ENCODE measurements at regions not wholly inside any gene's neighbourhood (a gene's known extent, or its start where the extent isn't known, plus 50 kb on each side); places are given as distances from the start of the nearest gene placed in this dataset.
"Not testable (repeated sequence)": the region's sequence is repeated elsewhere in the genome, so short reads cannot be mapped to it uniquely, and the experiment has no call there.

DNA sequence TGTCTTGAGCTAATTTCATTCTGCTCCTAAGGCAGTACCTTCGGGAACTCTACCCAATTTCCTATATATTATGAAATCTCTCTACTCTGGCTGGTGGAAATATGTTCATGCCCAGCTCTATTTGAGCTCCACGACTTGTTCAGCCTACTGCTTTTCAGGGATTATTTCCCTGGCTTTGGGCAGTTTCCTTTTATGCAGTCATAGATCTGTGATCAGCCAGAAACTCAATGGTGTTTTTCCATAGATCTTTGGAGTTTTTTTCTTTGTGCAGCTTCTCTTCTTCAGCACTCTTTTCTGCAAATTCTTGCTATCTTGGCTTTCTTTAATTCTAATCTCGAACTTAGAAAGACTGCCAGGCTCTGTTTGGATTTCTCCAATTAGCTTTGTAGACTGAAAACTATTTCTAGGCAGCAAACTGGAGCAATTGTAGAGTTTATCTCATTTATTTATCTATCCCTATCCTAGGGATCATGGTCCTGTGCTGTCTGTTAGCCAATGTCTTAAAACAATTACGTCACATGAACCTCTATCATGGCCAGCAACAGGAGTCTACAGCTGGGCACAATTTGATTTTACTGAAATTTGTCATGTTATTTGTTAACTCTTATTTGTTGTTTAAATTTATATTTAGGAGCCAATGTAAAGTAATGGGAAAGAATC lies 328.4 kb downstream of the BCKDHB start:
- DNase-seq (ENCODE audit: extremely low spot score): no peak
- POLR2A ChIA-PET: no interaction called here
- TF ChIP-seq, protein P1, sequence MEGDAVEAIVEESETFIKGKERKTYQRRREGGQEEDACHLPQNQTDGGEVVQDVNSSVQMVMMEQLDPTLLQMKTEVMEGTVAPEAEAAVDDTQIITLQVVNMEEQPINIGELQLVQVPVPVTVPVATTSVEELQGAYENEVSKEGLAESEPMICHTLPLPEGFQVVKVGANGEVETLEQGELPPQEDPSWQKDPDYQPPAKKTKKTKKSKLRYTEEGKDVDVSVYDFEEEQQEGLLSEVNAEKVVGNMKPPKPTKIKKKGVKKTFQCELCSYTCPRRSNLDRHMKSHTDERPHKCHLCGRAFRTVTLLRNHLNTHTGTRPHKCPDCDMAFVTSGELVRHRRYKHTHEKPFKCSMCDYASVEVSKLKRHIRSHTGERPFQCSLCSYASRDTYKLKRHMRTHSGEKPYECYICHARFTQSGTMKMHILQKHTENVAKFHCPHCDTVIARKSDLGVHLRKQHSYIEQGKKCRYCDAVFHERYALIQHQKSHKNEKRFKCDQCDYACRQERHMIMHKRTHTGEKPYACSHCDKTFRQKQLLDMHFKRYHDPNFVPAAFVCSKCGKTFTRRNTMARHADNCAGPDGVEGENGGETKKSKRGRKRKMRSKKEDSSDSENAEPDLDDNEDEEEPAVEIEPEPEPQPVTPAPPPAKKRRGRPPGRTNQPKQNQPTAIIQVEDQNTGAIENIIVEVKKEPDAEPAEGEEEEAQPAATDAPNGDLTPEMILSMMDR (IDR thresholded peaks at IDR 0.05; ENCODE audit: control extremely low read depth, extremely low read depth, low read depth, missing control alignments): no peak
- CTCF ChIA-PET: no interaction called here

DNA sequence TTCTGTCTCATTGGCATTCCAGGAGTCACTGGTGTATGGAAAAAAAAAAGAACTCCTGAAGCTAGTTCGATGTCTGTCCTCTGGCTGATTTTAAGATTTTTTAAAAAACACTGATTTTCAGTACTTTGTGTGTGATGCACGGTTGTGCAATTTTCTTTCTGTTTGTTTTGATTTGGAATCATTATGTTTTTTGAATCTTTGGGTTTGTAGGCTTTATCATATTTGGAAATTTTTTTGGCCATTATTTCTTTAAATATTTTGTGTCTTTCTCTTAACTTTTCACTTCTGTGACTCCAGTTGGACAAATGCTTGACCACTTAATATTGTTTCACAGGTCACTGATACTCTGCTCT lies 327.2 kb downstream of the BCKDHB start:
- ChIA-PET POLR2A (no interaction called here), CTCF (no interaction called here)
- DNase-seq (ENCODE audit: extremely low spot score): no peak
- TF ChIP-seq, protein P1 (IDR thresholded peaks at IDR 0.05; ENCODE audit: control extremely low read depth, extremely low read depth, low read depth, missing control alignments): no peak

DNA sequence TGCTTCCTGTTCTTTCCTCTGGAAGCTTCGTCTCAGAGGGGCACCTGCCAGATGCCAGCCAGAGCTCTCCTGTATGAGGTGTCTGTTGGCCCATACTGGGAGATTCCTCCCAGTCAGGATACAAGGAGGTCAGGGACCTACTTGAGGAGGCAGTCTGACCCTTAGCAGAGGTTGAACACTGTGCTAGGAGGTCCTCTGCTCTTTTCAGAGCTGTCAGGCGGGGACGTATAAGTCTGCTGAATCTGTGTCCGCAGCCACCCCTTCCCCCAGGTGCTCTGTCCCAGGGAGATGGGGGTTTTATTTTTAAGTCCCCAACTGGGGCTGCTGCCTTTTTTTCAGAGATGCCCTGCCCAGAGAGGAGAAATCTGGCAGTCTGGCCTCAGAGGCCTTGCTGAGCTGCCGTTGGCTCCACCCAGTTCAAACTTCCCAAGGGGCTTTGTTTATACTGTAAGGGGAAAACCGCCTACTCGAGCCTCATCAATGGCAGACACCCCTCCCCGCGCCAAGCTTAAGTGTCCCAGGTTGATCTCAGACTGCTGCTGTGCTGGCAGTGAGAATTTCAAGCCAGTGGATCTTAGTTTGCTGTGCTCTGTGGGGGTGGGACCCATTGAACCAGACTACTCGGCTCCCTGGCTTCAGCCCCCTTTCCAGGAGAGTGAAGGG lies 326.7 kb downstream of the BCKDHB start:
- ChIA-PET CTCF (no interaction called here), POLR2A (no interaction called here)
- TF ChIP-seq, protein P1 (IDR thresholded peaks at IDR 0.05; ENCODE audit: control extremely low read depth, extremely low read depth, low read depth, missing control alignments): no peak
- no peak for DNase-seq (ENCODE audit: extremely low spot score)

DNA sequence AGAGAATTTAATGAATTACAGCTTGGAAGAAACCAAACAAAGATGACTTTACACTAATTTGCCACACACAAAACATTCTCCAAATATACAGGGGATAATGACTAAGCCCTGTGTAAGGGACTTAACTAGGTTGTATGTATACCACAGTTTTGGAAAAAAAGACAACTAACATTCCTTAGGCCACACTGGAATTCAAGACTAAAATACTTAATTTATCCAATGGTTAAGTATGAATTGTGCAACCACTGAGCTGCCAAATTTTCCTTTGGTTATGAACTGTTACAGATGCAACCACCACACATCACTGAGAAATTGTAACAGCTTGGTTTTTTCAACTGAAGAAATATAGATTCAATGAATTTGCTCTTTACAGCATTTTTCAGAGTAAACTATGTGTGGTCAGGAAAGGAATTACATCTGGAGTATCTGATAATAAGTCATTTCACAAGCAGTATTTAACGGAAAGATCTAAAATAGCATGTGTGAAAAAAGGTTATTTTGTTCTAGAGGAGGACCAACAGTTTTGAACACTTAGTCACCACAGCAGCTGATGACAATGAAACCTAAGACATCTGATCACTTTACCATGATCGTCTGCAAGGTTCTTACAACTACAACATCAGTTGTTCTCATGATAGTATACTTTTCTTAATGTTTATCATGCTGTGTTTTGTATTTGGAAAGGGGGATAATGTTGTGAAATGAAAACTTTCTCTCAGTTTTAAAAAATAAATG lies 318.8 kb downstream of the BCKDHB start:
- no peak for DNase-seq (ENCODE audit: extremely low spot score)
- TF ChIP-seq, protein P1 (IDR thresholded peaks at IDR 0.05; ENCODE audit: control extremely low read depth, extremely low read depth, low read depth, missing control alignments): no peak
- CTCF ChIA-PET: interaction anchor here (0.7 to 1.6 kb wide), 5 partner anchors 9 to 42 kb away, joined by 3 to 5 read pairs (median 3); no protein-coding TSS in a partner anchor
- POLR2A ChIA-PET: no interaction called here

DNA sequence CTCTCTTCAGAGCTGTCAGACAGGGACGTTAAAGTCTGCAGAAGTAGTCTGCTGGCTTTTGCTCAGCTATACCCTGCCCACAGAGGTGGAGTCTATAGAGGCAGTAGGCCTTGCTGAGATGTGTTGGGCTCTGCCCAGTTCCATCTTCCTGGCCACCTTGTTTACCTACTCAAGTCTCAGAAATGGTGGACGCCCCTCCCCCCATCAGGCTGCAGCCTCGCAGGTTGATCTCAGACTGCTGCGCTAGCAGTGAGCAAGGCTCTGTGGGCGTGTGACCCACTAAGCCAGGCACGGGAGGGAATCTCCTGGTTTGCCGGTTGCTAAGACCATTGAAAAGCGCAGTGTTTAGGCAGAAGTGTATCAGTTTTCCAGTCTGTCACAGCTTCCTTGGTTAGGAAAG lies 305.0 kb downstream of the BCKDHB start:
- TF ChIP-seq, protein P1 (IDR thresholded peaks at IDR 0.05; ENCODE audit: control extremely low read depth, extremely low read depth, low read depth, missing control alignments): no peak
- CTCF ChIA-PET: interaction anchor here (1.0 kb wide), 1 partner anchor 8 kb away, joined by 3 read pairs; no protein-coding TSS in a partner anchor
- DNase-seq (ENCODE audit: extremely low spot score): no peak
- POLR2A ChIA-PET: no interaction called here

DNA sequence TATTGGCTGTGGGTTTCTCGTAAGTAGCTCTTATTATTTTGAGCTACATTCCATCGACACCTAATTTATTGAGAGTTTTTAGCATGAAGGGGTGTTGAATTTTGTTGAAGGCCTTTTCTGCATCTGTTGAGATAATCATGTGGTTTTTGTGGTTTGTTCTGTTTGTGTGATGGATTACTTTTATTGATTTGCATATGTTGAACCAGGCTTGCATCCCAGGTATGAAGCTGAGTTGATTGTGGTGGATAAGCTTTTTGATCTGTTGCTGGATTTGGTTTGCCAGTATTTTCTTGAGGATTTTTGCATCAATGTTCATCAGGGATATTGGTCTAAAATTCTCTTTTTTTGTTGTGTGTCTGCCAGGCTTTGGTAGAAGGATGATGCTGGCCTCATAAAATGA lies 301.5 kb downstream of the BCKDHB start:
- DNase-seq (ENCODE audit: extremely low spot score); POLR2A ChIA-PET: not testable (repeated sequence)
- CTCF ChIA-PET: interaction anchor here (0.9 kb wide), 1 partner anchor 10 kb away, joined by 3 read pairs; no protein-coding TSS in a partner anchor

DNA sequence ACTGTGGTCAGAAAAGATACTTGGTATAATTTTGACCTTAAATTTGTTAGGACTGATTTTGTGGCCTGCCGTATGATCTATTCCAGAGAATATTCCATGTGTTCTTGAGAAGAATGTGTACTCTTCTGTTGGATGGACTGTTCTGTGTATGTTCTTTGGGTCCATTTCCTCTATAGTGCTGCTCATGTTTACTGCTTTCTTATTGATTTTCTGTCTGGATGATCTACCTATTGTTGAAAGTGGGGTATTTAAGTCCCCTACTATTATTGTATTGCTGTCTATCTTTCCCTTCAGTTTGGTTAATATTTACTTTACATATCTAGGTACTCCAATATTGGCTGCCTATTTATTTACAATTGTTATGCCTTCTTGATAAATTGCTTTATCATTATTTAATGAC lies 298.4 kb downstream of the BCKDHB start:
- ChIA-PET CTCF (no interaction called here), POLR2A (no interaction called here)
- TF ChIP-seq, protein P1 (IDR thresholded peaks at IDR 0.05; ENCODE audit: control extremely low read depth, extremely low read depth, low read depth, missing control alignments): no peak
- no peak for DNase-seq (ENCODE audit: extremely low spot score)

Data from GM10248 (cell line).